ENCODE measurements at regions not wholly inside any gene's neighbourhood (a gene's known extent, or its start where the extent isn't known, plus 50 kb on each side); places are given as distances from the start of the nearest gene placed in this dataset.

DNA sequence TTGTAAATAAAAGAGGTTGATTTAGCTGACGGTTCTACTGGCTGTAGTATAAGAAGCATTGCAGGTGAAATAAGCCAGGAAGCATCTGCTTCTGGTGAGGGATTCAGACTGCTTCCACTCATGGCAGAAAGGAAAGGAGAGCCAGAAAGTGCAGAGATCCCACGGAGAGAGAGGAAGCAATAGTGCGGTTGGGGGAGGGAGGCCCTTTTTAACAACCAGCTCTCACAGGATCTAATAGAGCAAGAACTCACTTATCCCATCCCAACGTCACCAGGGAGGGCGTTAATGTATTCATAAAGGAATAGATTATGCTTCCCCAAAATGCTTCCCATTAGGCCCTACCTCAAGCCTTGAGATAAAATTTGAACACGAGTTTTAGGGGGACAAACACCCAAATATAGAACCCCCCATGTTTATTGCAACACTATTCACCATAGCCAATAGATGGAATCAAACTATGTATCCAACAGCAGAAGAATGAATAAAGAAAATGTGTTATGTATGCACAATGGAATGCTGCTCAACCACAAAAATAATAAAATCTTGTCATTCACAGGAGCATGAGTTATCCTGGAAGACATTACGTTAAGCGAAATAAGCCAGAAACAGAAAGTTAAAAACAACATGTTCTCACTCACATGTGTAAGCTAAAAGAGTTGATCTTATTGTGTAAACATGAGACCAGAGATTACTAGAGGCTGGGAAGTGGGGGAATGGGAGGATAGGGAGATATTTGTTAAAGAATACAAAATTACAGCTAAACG lies 908.3 kb upstream of the ANO3 start:
- H3K4me3 ChIP-seq (ENCODE audit: low read depth, low read length), result no peak overlapping the region
- in situ Hi-C loops (cut with HindIII; ENCODE audit: low sequenced_read_pairs), result no loop called here
- TF ChIP-seq, protein P1, sequence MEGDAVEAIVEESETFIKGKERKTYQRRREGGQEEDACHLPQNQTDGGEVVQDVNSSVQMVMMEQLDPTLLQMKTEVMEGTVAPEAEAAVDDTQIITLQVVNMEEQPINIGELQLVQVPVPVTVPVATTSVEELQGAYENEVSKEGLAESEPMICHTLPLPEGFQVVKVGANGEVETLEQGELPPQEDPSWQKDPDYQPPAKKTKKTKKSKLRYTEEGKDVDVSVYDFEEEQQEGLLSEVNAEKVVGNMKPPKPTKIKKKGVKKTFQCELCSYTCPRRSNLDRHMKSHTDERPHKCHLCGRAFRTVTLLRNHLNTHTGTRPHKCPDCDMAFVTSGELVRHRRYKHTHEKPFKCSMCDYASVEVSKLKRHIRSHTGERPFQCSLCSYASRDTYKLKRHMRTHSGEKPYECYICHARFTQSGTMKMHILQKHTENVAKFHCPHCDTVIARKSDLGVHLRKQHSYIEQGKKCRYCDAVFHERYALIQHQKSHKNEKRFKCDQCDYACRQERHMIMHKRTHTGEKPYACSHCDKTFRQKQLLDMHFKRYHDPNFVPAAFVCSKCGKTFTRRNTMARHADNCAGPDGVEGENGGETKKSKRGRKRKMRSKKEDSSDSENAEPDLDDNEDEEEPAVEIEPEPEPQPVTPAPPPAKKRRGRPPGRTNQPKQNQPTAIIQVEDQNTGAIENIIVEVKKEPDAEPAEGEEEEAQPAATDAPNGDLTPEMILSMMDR (IDR thresholded peaks at IDR 0.05; ENCODE audit: low read depth, low read length), result no peak
- DNase-seq (ENCODE audit: low read depth, low spot score), result peak; percentile 60

DNA sequence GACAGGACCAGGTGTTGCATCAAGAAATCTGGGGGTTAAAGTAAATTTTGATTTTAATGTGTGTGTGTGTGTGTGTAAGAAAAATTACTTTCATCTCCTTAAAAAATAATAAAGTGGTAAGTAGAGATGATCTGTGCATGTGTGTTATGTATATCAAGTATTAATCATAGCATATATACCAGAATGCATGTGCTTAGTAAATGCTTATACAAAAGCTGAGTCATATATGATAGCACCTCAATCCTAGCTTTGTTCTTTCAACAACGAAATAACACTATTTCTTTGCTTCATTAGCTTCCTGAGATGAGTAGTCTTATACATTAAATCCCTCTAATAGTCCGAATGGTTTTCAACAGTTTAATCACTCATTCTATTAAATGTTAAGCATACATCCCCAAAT lies 899.6 kb upstream of the ANO3 start:
- DNase-seq (ENCODE audit: low read depth, low spot score), result no peak
- TF ChIP-seq, protein P1 (IDR thresholded peaks at IDR 0.05; ENCODE audit: low read depth, low read length), result no peak
- H3K4me3 ChIP-seq (ENCODE audit: low read depth, low read length), result no peak overlapping the region
- in situ Hi-C loops (cut with HindIII; ENCODE audit: low sequenced_read_pairs), result no loop called here

DNA sequence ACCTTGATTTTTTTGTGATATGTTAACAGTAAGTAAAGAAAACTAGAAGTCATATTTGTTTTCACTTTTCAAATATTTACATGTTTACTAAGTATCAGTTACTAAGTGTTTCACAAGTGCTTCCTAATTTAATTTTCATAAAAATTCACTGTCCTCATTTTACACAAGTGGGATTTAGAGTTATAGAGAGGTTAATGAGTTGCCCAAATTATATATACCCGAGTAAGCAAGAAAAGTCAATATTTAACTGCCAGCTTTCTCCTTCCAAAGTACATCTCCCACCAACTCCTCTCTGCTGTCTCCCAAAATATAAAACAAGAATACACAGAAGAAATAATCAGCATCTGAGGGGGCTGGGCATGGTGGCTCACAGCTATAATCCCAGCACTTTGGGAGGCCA lies 896.7 kb upstream of the ANO3 start:
- in situ Hi-C loops (cut with HindIII; ENCODE audit: low sequenced_read_pairs), result no loop called here
- no peak for DNase-seq (ENCODE audit: low read depth, low spot score)
- TF ChIP-seq, protein P1 (IDR thresholded peaks at IDR 0.05; ENCODE audit: low read depth, low read length), result no peak
- H3K4me3 ChIP-seq (ENCODE audit: low read depth, low read length), result no peak overlapping the region

DNA sequence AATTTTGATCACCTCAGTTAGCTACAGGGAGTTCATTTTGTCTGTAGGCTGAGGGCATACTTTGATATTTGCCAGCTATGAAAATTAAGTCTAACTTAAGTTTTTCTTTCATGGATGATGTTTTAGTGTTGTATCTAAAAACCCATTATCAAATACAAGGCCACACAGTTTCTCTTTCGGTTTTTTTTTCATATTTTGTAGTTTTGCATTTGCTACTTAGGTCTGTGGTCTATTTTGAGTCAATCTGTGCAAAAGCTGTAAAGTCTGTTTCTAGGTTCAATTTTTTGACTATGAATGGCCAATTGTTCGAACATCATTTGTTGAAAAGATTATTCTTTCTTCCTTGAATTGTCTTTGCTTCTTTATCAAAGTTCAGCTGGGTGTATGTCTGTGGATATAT lies 895.6 kb upstream of the ANO3 start:
- no peak overlapping the region for H3K4me3 ChIP-seq (ENCODE audit: low read depth, low read length)
- TF ChIP-seq, protein P1 (IDR thresholded peaks at IDR 0.05; ENCODE audit: low read depth, low read length), result no peak
- in situ Hi-C loops (cut with HindIII; ENCODE audit: low sequenced_read_pairs), result no loop called here
- no peak for DNase-seq (ENCODE audit: low read depth, low spot score)

DNA sequence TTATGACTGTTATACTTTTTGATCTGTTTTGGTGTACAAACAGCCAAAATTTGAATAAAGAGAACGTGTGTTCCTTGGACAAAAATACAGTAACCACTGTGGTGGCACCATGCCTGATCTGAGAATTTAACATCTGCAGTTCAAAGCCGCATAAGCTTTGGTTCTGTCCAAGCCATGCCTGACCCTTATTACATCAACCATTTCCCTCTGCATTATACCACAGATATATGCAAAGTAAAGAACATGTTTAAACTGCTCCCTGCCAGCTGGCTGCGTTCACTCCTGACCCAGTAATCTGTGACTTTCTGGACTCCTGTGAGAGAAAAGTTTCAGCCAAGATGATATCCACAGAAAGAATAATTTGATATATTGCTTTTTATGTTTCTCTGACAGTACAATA lies 890.5 kb upstream of the ANO3 start:
- DNase-seq (ENCODE audit: low read depth, low spot score), result no peak
- TF ChIP-seq, protein P1 (IDR thresholded peaks at IDR 0.05; ENCODE audit: low read depth, low read length), result no peak
- in situ Hi-C loops (cut with HindIII; ENCODE audit: low sequenced_read_pairs), result no loop called here
- H3K4me3 ChIP-seq (ENCODE audit: low read depth, low read length), result no peak overlapping the region

DNA sequence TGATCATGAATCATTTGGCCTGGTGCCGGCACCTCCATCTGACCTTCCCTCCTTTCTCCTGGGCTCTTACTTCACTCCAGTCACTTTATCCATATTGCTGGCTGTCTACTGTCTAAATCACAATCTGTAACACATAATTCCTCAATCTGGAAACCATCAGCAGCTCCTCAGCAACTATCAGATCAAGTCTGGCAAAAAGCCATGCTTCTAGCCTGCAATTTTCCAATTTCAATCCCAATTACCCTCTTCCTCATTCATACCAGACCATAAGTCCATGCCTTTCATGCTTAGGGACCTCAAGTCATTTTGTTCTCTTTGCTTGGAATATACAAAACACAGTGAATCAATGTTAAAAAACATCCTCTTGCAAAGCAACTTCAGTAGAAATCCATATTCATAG lies 882.8 kb upstream of the ANO3 start:
- TF ChIP-seq, protein P1 (IDR thresholded peaks at IDR 0.05; ENCODE audit: low read depth, low read length), result no peak
- no peak overlapping the region for H3K4me3 ChIP-seq (ENCODE audit: low read depth, low read length)
- in situ Hi-C loops (cut with HindIII; ENCODE audit: low sequenced_read_pairs), result no loop called here
- DNase-seq (ENCODE audit: low read depth, low spot score), result no peak

Data from astrocyte of the spinal cord (primary cell).